Liver (tissue), 8 donors: ENCODE measurements at regions not wholly inside any gene's neighbourhood (a gene's known extent, or its start where the extent isn't known, plus 50 kb on each side); places are given as distances from the start of the nearest gene placed in this dataset.

Experiments
- DNase-seq: peaks from one replicate; pipeline ENCODE4 v3.0.0-alpha.2; 2017; ENCODE audit warnings: low spot score
- H3K27ac ChIP-seq, 2 donors: one replicate each; pipeline ENCODE4 v1.7.0; 2013; ENCODE audit warnings: inconsistent platforms in 2 of 2, low read length in 2 of 2, control low read depth in 1 of 2, low read depth in 1 of 2, mild to moderate bottlenecking in 1 of 2
- H3K27me3 ChIP-seq, 4 donors: one replicate each; pipeline versions ENCODE4 v1.6.1 to v1.7.0; 2013; ENCODE audit warnings: low read length in 3 of 4, inconsistent platforms in 1 of 4, mild to moderate bottlenecking in 1 of 4, moderate library complexity in 1 of 4; ENCODE audit not compliant: control insufficient read depth in 4 of 4, insufficient read depth in 4 of 4
- H3K36me3 ChIP-seq, 4 donors: one replicate each; pipeline versions ENCODE4 v1.6.1 to v1.7.0; 2013; ENCODE audit warnings: low read length in 3 of 4, mild to moderate bottlenecking in 3 of 4, low read depth in 1 of 4, moderate library complexity in 1 of 4; ENCODE audit not compliant: control insufficient read depth in 4 of 4, insufficient read depth in 3 of 4
- H3K4me1 ChIP-seq, 4 donors: one replicate each; pipeline versions ENCODE4 v1.6.1 to v1.7.0; 2013; ENCODE audit warnings: low read length in 3 of 4, mild to moderate bottlenecking in 3 of 4, moderate library complexity in 1 of 4; ENCODE audit not compliant: control insufficient read depth in 4 of 4, insufficient read depth in 4 of 4
- H3K4me3 ChIP-seq, 3 donors: one replicate each; pipeline versions ENCODE4 v1.6.1 to v1.7.0; 2013; ENCODE audit warnings: low read length in 3 of 3, control low read depth in 1 of 3, low read depth in 1 of 3, mild to moderate bottlenecking in 1 of 3
- H3K9ac ChIP-seq, 2 donors: one replicate each; pipeline ENCODE4 v1.7.0; 2013; ENCODE audit warnings: low read length in 2 of 2, mild to moderate bottlenecking in 2 of 2, moderate library complexity in 2 of 2, control low read depth in 1 of 2, low read depth in 1 of 2
- H3K9me3 ChIP-seq, 4 donors: one replicate each; pipeline versions ENCODE4 v1.6.1 to v1.7.0; 2013; ENCODE audit warnings: low read length in 3 of 4; ENCODE audit not compliant: control insufficient read depth in 4 of 4
- ATF3 ChIP-seq: IDR thresholded peaks from 2 replicates; pipeline ENCODE4 v1.6.1; 2016; ENCODE audit warnings: antibody characterized with exemption
- CTCF ChIP-seq: fragments of 150-350 bp; IDR thresholded peaks from 2 replicates; pipeline ENCODE4 v1.5.1; 2017; ENCODE audit warnings: improper control_type of control experiment, low read depth, low read length; ENCODE audit not compliant: missing input control
- FOXA1 ChIP-seq: IDR thresholded peaks from 2 replicates; pipeline ENCODE4 v1.6.1; 2016; ENCODE audit warnings: antibody characterized with exemption
- FOXA2 ChIP-seq: IDR thresholded peaks from 2 replicates; pipeline ENCODE4 v1.6.1; 2016; ENCODE audit warnings: antibody characterized with exemption
- HNF4G ChIP-seq: IDR thresholded peaks from 2 replicates; pipeline ENCODE4 v1.6.1; 2016; ENCODE audit warnings: antibody characterized with exemption
- MAX ChIP-seq: IDR thresholded peaks from 2 replicates; pipeline ENCODE4 v1.6.1; 2016; ENCODE audit warnings: antibody characterized with exemption
- NR2F2 ChIP-seq: IDR thresholded peaks from 2 replicates; pipeline ENCODE4 v1.6.1; 2016; ENCODE audit warnings: antibody characterized with exemption
- REST ChIP-seq: IDR thresholded peaks from 2 replicates; pipeline ENCODE4 v1.6.1; 2016; ENCODE audit warnings: antibody characterized with exemption, mild to moderate bottlenecking
- RXRA ChIP-seq, 2 donors: IDR thresholded peaks; 2 replicates each; pipeline ENCODE4 v1.6.1; 2017 to 2018; ENCODE audit warnings: antibody characterized with exemption in 2 of 2, mild to moderate bottlenecking in 1 of 2
- TAF1 ChIP-seq: conservative IDR thresholded peaks from 2 replicates; pipeline ENCODE4 v1.6.1; 2016; ENCODE audit warnings: antibody characterized with exemption, mild to moderate bottlenecking
- YY1 ChIP-seq: IDR thresholded peaks from 2 replicates; pipeline ENCODE4 v1.6.1; 2016; ENCODE audit warnings: antibody characterized with exemption, mild to moderate bottlenecking
- ZBTB33 ChIP-seq: IDR thresholded peaks from 2 replicates; pipeline ENCODE4 v1.6.1; 2016; ENCODE audit warnings: antibody characterized with exemption
- WGBS: extraction: QIAGEN DNeasy Blood & Tissue Kit; methylation state at CpG from one replicate; pipeline ENCODE4 v1.1.7; 2013; 5-methylcytosine and 5-hydroxymethylcytosine counted together
- donor health status: healthy.
- donor health status: healthy.
- donor health status: healthy.
- donor health status: healthy.
- donor health status: healthy.

DNA sequence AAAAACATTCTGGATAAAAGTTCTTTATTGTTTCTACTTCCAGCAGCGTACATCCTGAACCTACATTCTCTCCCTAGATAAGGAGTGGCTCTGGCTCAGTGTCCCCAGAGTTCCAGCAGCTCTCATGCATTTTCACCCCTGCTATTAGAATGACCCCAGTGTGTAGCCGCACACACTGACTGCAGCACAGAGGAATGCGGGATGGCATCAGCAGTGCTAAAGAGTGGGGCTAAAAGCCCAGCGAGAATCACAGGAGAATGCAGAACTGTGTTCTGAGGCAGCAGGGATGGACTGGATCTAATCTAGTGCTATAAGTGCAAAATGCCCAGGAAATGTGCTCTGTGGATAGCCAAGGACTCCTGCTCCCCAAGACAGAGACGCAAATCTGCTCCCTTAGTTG lies 66.4 kb upstream of the TJP1 start:
- Histone ChIP-seq H3K9ac (no peak overlapping the region), H3K27me3 (no peaks in the 10 kb centered on the region), H3K4me1 (no peaks in the 10 kb centered on the region), H3K36me3 (no peaks in the 10 kb centered on the region), H3K27ac (no peak overlapping the region), H3K4me3 (no peak overlapping the region), H3K9me3 (no peaks in the 10 kb centered on the region)
- TF ChIP-seq ATF3 (no peak), YY1 (no peak), TAF1 (no peak), MAX (no peak), FOXA1 (no peak), REST (no peak), HNF4G (no peak), FOXA2 (no peak), ZBTB33 (no peak)
- WGBS: 71% methylated on average over 5 of the region's 5 CpGs
- DNase-seq: no peak

DNA sequence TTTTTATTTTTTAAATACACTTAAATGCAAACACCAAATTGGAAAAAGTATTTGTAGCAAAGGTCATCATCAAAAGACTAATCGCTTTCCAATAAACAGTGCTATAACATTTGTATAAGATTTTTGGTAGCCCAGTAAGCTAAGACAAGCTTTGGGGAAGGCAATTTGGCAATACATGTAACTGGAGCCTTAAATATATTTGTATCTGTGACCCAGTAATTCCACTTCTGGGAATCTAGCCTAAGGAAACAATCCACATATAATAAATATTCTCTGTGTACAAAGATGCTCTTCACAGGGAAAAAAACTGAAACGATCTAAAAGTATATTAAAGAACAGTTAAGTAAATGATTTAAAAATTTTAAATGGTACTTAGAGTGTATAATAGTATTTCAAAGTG lies 65.5 kb upstream of the TJP1 start:
- TF ChIP-seq ATF3 (no peak), FOXA2 (no peak), YY1 (no peak), CTCF (no peak), ZBTB33 (no peak), NR2F2 (no peak), RXRA (IDR thresholded peaks at IDR 0.05) (no peak)
- Histone ChIP-seq H3K4me1 (no peaks in the 10 kb centered on the region), H3K4me3 (no peak overlapping the region), H3K27ac (no peak overlapping the region), H3K36me3 (no peaks in the 10 kb centered on the region), H3K9me3 (no peaks in the 10 kb centered on the region), H3K27me3 (no peaks in the 10 kb centered on the region), H3K9ac (no peak overlapping the region)
- 58% methylated on average over 2 of the region's 2 CpGs for WGBS
- DNase-seq: no peak
